VCaP (cell line): ENCODE measurements at regions not wholly inside any gene's neighbourhood (a gene's known extent, or its start where the extent isn't known, plus 50 kb on each side); places are given as distances from the start of the nearest gene placed in this dataset.

ENCODE experiments used
- H3K27ac ChIP-seq: fragments of 450-650 bp; 2 replicates; pipeline ENCODE4 v1.5.1; 2017
- CTCF ChIP-seq: fragments of 450-650 bp; conservative IDR thresholded peaks from 2 replicates; pipeline ENCODE4 v1.5.1; 2017; ENCODE audit warnings: mild to moderate bottlenecking, moderate library complexity

GRCh38 chr5:128627939-128628338 is 89.9 kb upstream of the FBN2 start:
- TF ChIP-seq CTCF, result no peak

GRCh38 chr5:128629157-128629556 is 91.1 kb upstream of the FBN2 start:
- H3K27ac ChIP-seq, result no peak overlapping the region
- no peak for TF ChIP-seq CTCF

More at GRCh38 chr5:128627939-128628338, 89.9 kb upstream of the FBN2 start:
- H3K27ac ChIP-seq, result no peak overlapping the region

DNA sequence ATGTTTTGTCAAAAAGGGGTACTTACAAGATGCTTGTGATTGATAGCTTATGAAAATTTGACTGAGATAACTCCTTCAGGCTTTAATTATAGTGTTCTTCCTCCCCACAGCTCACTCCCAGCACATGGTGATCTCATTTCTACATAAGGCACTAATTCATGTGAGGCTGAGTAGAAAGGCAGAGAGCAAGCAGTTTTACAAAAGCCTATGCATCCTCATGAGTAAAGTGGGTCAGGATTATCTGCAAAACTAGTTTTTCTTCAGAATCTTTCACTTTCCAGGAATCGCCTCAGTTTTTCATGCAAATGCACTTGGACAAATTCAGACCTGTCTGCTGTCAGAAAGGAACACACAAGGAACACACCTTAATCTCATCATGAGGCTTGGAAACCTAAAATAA is 92.1 kb upstream of the FBN2 start:
- no peak overlapping the region for H3K27ac ChIP-seq
- TF ChIP-seq CTCF, result no peak

DNA sequence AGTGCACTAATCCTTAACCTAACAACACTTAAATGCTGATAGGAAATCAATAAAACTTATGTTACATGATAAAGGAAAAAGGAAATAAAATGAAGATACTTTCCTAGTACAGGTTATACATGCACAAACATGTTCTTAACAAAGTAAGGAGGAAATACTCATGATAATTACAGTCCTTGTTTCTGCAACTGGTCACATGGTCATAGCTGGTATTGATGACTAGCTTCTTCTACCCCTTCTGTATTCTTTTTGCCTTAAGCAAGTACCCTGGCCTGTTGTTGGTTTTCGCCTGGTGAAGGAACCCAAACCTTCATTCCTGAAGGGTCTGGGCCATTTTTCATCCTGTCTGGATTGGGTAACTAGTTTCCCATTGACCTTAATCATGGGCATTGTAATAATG is 93.7 kb upstream of the FBN2 start:
- no peak for TF ChIP-seq CTCF

GRCh38 chr5:128632264-128632663 is 94.2 kb upstream of the FBN2 start:
- TF ChIP-seq CTCF, result no peak
- H3K27ac ChIP-seq, result no peak overlapping the region

More for the DNA sequence above, 93.7 kb upstream of the FBN2 start:
- no peak overlapping the region for H3K27ac ChIP-seq

DNA sequence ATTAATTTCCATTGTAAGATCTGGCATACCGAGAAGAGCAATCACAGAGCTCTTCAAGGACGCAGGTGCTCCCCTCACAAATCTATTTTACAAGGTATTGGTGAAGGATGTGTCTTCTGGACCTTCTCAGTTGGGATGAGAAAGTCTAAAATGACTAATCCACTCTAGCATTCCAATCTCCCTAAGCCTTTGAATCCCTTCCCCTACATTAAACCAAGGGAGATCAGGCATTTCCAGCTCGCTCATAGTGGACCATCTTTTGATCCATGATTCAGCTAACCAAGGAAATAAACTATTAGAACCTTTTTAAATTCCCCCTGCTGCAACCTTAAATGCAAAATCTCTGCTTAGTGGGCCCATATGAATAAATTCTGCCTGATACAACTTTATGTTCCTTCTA is 95.9 kb upstream of the FBN2 start:
- no peak overlapping the region for H3K27ac ChIP-seq
- TF ChIP-seq CTCF, result no peak

GRCh38 chr5:128635379-128635778 is 97.3 kb upstream of the FBN2 start:
- no peak overlapping the region for H3K27ac ChIP-seq
- no peak for TF ChIP-seq CTCF

- TF ChIP-seq CTCF, result no peak
- no peak overlapping the region for H3K27ac ChIP-seq
These were observed 98.3 kb upstream of the FBN2 start for GRCh38 chr5:128636361-128636760.
